Ishikawa (cell line): ENCODE measurements at regions not wholly inside any gene's neighbourhood (a gene's known extent, or its start where the extent isn't known, plus 50 kb on each side); places are given as distances from the start of the nearest gene placed in this dataset.

Experiments used
- CEBPB ChIP-seq: IDR thresholded peaks from 2 replicates; pipeline ENCODE4 v1.6.1; 2012
- CREB1 ChIP-seq: IDR thresholded peaks from 2 replicates; pipeline ENCODE4 v1.6.1; 2012; ENCODE audit warnings: low read depth
- EGR1 ChIP-seq: IDR thresholded peaks from 2 replicates; pipeline ENCODE4 v1.6.1; 2012
- EP300 ChIP-seq: IDR thresholded peaks from 2 replicates; pipeline ENCODE4 v1.6.1; 2012; ENCODE audit warnings: borderline replicate concordance
- FOXM1 ChIP-seq: IDR thresholded peaks from 2 replicates; pipeline ENCODE4 v1.6.1; 2012; ENCODE audit warnings: low read depth, borderline replicate concordance
- MAX ChIP-seq: IDR thresholded peaks from 2 replicates; pipeline ENCODE4 v1.6.1; 2012
- RAD21 ChIP-seq: IDR thresholded peaks from 2 replicates; pipeline ENCODE4 v1.6.1; 2012; ENCODE audit warnings: low read depth
- REST ChIP-seq: IDR thresholded peaks from 2 replicates; pipeline ENCODE4 v1.6.1; 2012; ENCODE audit warnings: low read depth, mild to moderate bottlenecking
- TAF1 ChIP-seq: IDR thresholded peaks from 2 replicates; pipeline ENCODE4 v1.6.1; 2012; ENCODE audit warnings: low read depth, mild to moderate bottlenecking
- TCF12 ChIP-seq: IDR thresholded peaks from 2 replicates; pipeline ENCODE4 v1.6.1; 2012; ENCODE audit warnings: low read depth
- TEAD4 ChIP-seq: IDR thresholded peaks from 2 replicates; pipeline ENCODE4 v1.6.1; 2012
- USF1 ChIP-seq: IDR thresholded peaks from 2 replicates; pipeline ENCODE4 v1.6.1; 2012
- YY1 ChIP-seq: IDR thresholded peaks from 2 replicates; pipeline ENCODE4 v1.6.1; 2012; ENCODE audit warnings: low read depth

DNA sequence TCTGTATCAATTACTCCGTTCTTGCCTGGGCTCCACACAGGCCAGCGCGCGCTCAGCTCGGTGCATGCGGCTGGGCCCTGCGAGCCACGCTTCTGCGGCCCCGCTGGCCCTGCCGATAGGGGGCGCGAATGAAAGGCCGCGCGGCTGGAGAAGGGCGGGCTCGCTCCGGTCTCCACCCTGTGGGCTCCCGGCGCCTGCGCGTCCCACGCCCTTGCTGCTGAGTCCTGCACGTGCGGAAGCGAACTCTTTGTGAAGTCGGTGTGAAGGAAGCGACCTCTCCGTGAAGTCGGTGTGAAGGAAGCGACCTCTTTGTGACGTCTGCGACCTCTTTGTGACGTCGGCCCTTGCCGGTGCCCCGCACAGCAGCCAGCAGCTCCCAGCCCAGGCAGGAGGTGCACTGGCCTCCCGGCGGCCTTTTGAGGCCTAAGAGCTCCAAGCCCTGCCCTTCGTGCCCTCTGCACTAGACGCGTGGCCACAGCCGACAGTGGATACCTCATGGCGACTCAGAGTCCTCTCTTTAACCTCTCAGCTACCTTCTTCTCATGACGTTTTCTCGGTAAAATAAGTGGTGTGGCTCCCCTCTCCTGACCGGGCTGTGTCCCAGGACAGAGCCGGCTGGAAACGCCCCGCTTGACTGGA, 391.9 kb upstream of the RAB6C start:
- TF ChIP-seq EGR1: no peak
- no peak for TF ChIP-seq CEBPB
- no peak for TF ChIP-seq USF1
- no peak for TF ChIP-seq REST
- TF ChIP-seq YY1: no peak
- TF ChIP-seq TCF12: no peak
- no peak for TF ChIP-seq TEAD4
- no peak for TF ChIP-seq CREB1
- TF ChIP-seq EP300: no peak
- TF ChIP-seq MAX: no peak
- no peak for TF ChIP-seq FOXM1
- no peak for TF ChIP-seq TAF1
- no peak for TF ChIP-seq RAD21
